ENCODE measurements at regions not wholly inside any gene's neighbourhood (a gene's known extent, or its start where the extent isn't known, plus 50 kb on each side); places are given as distances from the start of the nearest gene placed in this dataset.

DNA sequence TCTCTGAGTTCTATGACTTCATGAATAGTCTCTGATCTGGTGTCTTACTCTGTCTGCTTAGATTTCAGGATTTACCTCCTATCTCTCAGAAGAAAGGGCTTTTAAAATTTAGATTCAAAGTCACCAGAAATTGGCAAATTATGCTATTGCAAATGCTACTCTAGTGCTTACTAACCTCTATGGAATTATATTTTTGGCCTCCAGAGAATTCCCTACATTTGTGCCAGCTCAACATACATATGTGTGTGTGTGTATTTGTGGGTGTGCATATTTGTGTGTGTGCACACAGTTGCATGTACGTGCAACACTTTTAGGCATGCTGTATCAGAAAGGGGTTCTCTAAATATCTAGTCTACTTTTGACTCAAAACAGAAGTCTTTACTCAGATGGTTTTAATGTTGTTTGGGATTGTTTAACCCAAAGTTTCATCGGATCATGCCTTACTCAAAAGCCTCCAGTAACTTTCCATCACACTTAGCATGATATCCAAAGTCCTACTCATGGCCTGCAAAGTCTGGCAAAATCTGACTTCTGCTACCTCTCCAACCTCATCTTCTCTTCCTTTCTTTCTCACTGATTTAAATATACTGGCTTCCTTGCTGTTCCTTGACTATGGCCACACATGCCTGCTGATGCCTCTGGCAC lies 147.6 kb upstream of the NR3C1 start:
- POLR2A ChIA-PET, result no interaction called here

DNA sequence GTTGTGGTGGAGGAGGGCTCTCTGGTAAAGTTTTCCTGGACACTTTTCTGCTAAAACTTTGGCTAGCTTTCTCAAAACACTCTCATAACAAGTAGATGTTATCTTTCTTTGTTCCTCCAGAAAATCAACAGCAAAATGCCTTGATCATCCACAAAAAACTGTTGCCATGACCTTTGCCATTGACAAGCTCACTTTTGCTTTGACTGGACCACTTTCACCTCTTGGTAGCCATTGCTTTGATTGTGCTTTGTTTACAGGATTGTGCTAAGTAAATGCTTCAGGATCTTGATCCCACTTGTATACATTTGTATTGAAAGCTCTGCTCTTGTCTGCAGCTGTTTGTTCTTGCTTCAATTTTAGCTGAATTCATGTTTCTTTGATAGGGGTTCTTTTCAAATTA lies 143.9 kb upstream of the NR3C1 start:
- ChIA-PET CTCF (interaction anchor here (0.6 to 1.1 kb wide), 2 partner anchors 9 to 47 kb away, joined by 3 to 4 read pairs; no protein-coding TSS in a partner anchor), POLR2A (no interaction called here)
- Histone ChIP-seq H3K36me3 (ENCODE audit: control insufficient read depth, insufficient read depth, low read length) (no peaks in the 10 kb centered on the region), H3K4me3 (ENCODE audit: low read depth, low read length) (no peak overlapping the region), H3K27me3 (ENCODE audit: control insufficient read depth, insufficient read depth, low read length) (no peaks in the 10 kb centered on the region)
- no peak for DNase-seq (ENCODE audit: low read depth)
- TF ChIP-seq, protein P1, sequence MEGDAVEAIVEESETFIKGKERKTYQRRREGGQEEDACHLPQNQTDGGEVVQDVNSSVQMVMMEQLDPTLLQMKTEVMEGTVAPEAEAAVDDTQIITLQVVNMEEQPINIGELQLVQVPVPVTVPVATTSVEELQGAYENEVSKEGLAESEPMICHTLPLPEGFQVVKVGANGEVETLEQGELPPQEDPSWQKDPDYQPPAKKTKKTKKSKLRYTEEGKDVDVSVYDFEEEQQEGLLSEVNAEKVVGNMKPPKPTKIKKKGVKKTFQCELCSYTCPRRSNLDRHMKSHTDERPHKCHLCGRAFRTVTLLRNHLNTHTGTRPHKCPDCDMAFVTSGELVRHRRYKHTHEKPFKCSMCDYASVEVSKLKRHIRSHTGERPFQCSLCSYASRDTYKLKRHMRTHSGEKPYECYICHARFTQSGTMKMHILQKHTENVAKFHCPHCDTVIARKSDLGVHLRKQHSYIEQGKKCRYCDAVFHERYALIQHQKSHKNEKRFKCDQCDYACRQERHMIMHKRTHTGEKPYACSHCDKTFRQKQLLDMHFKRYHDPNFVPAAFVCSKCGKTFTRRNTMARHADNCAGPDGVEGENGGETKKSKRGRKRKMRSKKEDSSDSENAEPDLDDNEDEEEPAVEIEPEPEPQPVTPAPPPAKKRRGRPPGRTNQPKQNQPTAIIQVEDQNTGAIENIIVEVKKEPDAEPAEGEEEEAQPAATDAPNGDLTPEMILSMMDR (IDR thresholded peaks at IDR 0.05; ENCODE audit: insufficient read depth, low read depth, low read length), result no peak

More for the DNA sequence above, 147.6 kb upstream of the NR3C1 start:
- H3K27me3 ChIP-seq (ENCODE audit: control insufficient read depth, insufficient read depth, low read length), result no peaks in the 10 kb centered on the region
- no peak for DNase-seq (ENCODE audit: low read depth)
- TF ChIP-seq, protein P1 (IDR thresholded peaks at IDR 0.05; ENCODE audit: insufficient read depth, low read depth, low read length), result no peak
- CTCF ChIA-PET, result interaction anchor here (1.5 kb wide), 1 partner anchor 27 kb away, joined by 3 read pairs; no protein-coding TSS in a partner anchor
- H3K4me3 ChIP-seq (ENCODE audit: low read depth, low read length), result no peak overlapping the region
- no peaks in the 10 kb centered on the region for H3K36me3 ChIP-seq (ENCODE audit: control insufficient read depth, insufficient read depth, low read length)

GRCh38 chr5:143546394-143546793 lies 142.9 kb upstream of the NR3C1 start:
- POLR2A ChIA-PET, result no interaction called here
- CTCF ChIA-PET, result interaction anchor here (0.6 to 0.7 kb wide), 2 partner anchors 13 to 408 kb away, joined by 4 to 6 read pairs; no protein-coding TSS in a partner anchor

DNA sequence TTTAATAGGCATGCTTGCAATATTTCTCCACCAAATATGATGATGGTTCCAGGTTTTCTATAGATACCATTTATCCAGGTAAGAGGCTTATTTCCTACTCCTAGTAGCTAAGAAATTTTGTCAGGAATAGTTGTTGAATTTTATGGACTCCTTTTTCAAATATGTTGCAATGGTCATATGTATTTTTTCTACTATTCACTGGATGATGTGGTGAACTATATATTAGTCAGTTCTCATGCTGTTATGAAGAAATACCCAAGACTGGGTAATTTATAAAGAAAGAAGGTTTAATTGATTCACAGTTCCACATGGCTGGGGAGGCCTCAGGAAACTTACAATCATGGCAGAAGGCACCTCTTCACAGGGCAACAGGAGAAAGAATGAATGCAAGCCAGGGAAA lies 141.1 kb upstream of the NR3C1 start:
- Histone ChIP-seq H3K27me3 (ENCODE audit: control insufficient read depth, insufficient read depth, low read length) (no peaks in the 10 kb centered on the region), H3K36me3 (ENCODE audit: control insufficient read depth, insufficient read depth, low read length) (no peaks in the 10 kb centered on the region), H3K4me3 (ENCODE audit: low read depth, low read length) (no peak overlapping the region)
- DNase-seq (ENCODE audit: low read depth), result no peak
- TF ChIP-seq, protein P1 (IDR thresholded peaks at IDR 0.05; ENCODE audit: insufficient read depth, low read depth, low read length), result no peak
- POLR2A ChIA-PET, result no interaction called here
- CTCF ChIA-PET, result interaction anchor here (1.7 kb wide), 1 partner anchor 280 kb away, joined by 5 read pairs; no protein-coding TSS in a partner anchor

More at GRCh38 chr5:143546394-143546793, 142.9 kb upstream of the NR3C1 start:
- TF ChIP-seq, protein P1 (IDR thresholded peaks at IDR 0.05; ENCODE audit: insufficient read depth, low read depth, low read length), result no peak
- DNase-seq (ENCODE audit: low read depth), result no peak
- Histone ChIP-seq H3K4me3 (ENCODE audit: low read depth, low read length) (no peak overlapping the region), H3K27me3 (ENCODE audit: control insufficient read depth, insufficient read depth, low read length) (no peaks in the 10 kb centered on the region), H3K36me3 (ENCODE audit: control insufficient read depth, insufficient read depth, low read length) (no peaks in the 10 kb centered on the region)

- CTCF ChIA-PET, result interaction anchor here (1.0 to 1.7 kb wide), 2 partner anchors 80 to 281 kb away, joined by 3 to 5 read pairs; no protein-coding TSS in a partner anchor
- Histone ChIP-seq H3K4me3 (ENCODE audit: low read depth, low read length) (no peak overlapping the region), H3K27me3 (ENCODE audit: control insufficient read depth, insufficient read depth, low read length) (no peaks in the 10 kb centered on the region), H3K36me3 (ENCODE audit: control insufficient read depth, insufficient read depth, low read length) (no peaks in the 10 kb centered on the region)
- TF ChIP-seq, protein P1 (IDR thresholded peaks at IDR 0.05; ENCODE audit: insufficient read depth, low read depth, low read length), result no peak
- DNase-seq (ENCODE audit: low read depth), result no peak
- POLR2A ChIA-PET, result interaction anchor here (0.6 kb wide), 1 partner anchor 425 kb away, joined by 6 read pairs; no protein-coding TSS in a partner anchor
These were observed 140.1 kb upstream of the NR3C1 start for GRCh38 chr5:143543358-143544255.

Data from BJ (cell line).